ENCODE measurements at regions not wholly inside any gene's neighbourhood (a gene's known extent, or its start where the extent isn't known, plus 50 kb on each side); places are given as distances from the start of the nearest gene placed in this dataset.

DNA sequence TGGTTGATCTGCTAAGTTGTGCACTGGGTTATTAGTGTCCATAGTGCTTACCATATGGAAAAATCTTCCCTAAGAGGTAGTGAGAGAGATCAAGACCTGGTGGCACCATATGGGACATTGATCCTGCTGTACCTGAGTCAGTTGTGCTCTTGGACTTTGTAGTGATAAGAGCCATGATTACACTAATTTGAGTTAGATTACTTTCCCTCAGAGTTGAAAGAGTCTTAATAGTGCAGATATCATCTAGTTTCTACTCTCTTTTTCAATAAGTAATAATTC lies 114.2 kb downstream of the KCNE4 start:
- TF ChIP-seq, protein P1, sequence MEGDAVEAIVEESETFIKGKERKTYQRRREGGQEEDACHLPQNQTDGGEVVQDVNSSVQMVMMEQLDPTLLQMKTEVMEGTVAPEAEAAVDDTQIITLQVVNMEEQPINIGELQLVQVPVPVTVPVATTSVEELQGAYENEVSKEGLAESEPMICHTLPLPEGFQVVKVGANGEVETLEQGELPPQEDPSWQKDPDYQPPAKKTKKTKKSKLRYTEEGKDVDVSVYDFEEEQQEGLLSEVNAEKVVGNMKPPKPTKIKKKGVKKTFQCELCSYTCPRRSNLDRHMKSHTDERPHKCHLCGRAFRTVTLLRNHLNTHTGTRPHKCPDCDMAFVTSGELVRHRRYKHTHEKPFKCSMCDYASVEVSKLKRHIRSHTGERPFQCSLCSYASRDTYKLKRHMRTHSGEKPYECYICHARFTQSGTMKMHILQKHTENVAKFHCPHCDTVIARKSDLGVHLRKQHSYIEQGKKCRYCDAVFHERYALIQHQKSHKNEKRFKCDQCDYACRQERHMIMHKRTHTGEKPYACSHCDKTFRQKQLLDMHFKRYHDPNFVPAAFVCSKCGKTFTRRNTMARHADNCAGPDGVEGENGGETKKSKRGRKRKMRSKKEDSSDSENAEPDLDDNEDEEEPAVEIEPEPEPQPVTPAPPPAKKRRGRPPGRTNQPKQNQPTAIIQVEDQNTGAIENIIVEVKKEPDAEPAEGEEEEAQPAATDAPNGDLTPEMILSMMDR (IDR thresholded peaks at IDR 0.05) = no peak
- TF ChIP-seq POLR2A (IDR thresholded peaks at IDR 0.05) = no peak
